ENCODE measurements at regions not wholly inside any gene's neighbourhood (a gene's known extent, or its start where the extent isn't known, plus 50 kb on each side); places are given as distances from the start of the nearest gene placed in this dataset.

- no peaks in the 10 kb centered on the region for H3K36me3 Mint-ChIP-seq
- peaks cover 21% of the 10 kb centered on the region for H3K4me1 Mint-ChIP-seq
- Histone ChIP-seq H3K9ac (ENCODE audit: insufficient read depth, low read length, poor library complexity, severe bottlenecking) (no peak overlapping the region), H3K27me3 (ENCODE audit: control insufficient read depth in 2 of 2, insufficient read depth in 2 of 2, low read length in 2 of 2) (no peaks in the 10 kb centered on the region), H3K9me3 (replicated peaks in 1 of 2; ENCODE audit: control insufficient read depth in 1 of 2, insufficient read depth in 1 of 2, low read length in 2 of 2) (no peaks in the 10 kb centered on the region), H3K4me2 (replicated peaks; ENCODE audit: extremely low read depth, low read length, poor library complexity, severe bottlenecking) (no peak overlapping the region), H3K79me2 (ENCODE audit: insufficient read depth, low read length) (no peaks in the 10 kb centered on the region), H3K4me3 (replicated peaks in 1 of 3; ENCODE audit: low read depth in 2 of 3, low read length in 3 of 3) (no peak overlapping the region), H3K27ac (ENCODE audit: low read depth in 1 of 2, low read length in 2 of 2) (no peak overlapping the region), H2AFZ (ENCODE audit: insufficient read depth, low read depth, low read length, poor library complexity, severe bottlenecking) (no peak overlapping the region), H4K20me1 (ENCODE audit: insufficient read depth, low read length) (no peaks in the 10 kb centered on the region), H3K4me1 (ENCODE audit: control insufficient read depth in 1 of 2, insufficient read depth in 2 of 2, low read length in 2 of 2) (peaks cover 10 to 12% of the 10 kb centered on the region in 2 donors), H3K36me3 (replicated peaks in 1 of 2; ENCODE audit: control insufficient read depth in 1 of 2, insufficient read depth in 2 of 2, low read length in 2 of 2) (no peaks in the 10 kb centered on the region)
- no peak overlapping the region for H3K4me3 Mint-ChIP-seq
- H3K27ac Mint-ChIP-seq, result no peak overlapping the region
- no CpG with 5 or more reads among the region's 1 CpG for WGBS (ENCODE audit: insufficient coverage)
- DNase-seq, result no peak
- TF ChIP-seq CTCF (IDR thresholded peaks at IDR 0.05), result no peak
- intact Hi-C loops (cut with micrococcal nuclease), result no loop called here
- H3K9me3 Mint-ChIP-seq, result peaks cover 0 to 6% (median 2%) of the 10 kb centered on the region in 7 donors
- no peaks in the 10 kb centered on the region for H3K27me3 Mint-ChIP-seq (ENCODE audit: low read depth in 3 of 3)
Observed at GRCh38 chr1:55636696-55637095, 421.5 kb upstream of the USP24 start.

- no peak for DNase-seq
- no peak overlapping the region for H2AFZ ChIP-seq (ENCODE audit: insufficient read depth, low read depth, low read length, poor library complexity, severe bottlenecking)
- no peaks in the 10 kb centered on the region for H3K79me2 ChIP-seq (ENCODE audit: insufficient read depth, low read length)
- no peak overlapping the region for H3K4me3 ChIP-seq (replicated peaks in 1 of 3; ENCODE audit: low read depth in 2 of 3, low read length in 3 of 3)
- H3K9ac ChIP-seq (ENCODE audit: insufficient read depth, low read length, poor library complexity, severe bottlenecking), result no peak overlapping the region
- no peaks in the 10 kb centered on the region for H4K20me1 ChIP-seq (ENCODE audit: insufficient read depth, low read length)
- intact Hi-C loops (cut with micrococcal nuclease), result no loop called here
- Mint-ChIP-seq H3K4me1 (peaks cover 12% of the 10 kb centered on the region), H3K27me3 (ENCODE audit: low read depth in 3 of 3) (no peaks in the 10 kb centered on the region), H3K36me3 (no peaks in the 10 kb centered on the region), H3K27ac (no peak overlapping the region), H3K4me3 (no peak overlapping the region), H3K9me3 (peaks cover 0 to 6% (median 2%) of the 10 kb centered on the region in 7 donors)
- TF ChIP-seq CTCF (IDR thresholded peaks at IDR 0.05), result no peak
- H3K27ac ChIP-seq (ENCODE audit: low read depth in 1 of 2, low read length in 2 of 2), result no peak overlapping the region
- no peaks in the 10 kb centered on the region for H3K9me3 ChIP-seq (replicated peaks in 1 of 2; ENCODE audit: control insufficient read depth in 1 of 2, insufficient read depth in 1 of 2, low read length in 2 of 2)
- WGBS (ENCODE audit: insufficient coverage), result no CpG with 5 or more reads among the region's 2 CpGs
- H3K36me3 ChIP-seq (replicated peaks in 1 of 2; ENCODE audit: control insufficient read depth in 1 of 2, insufficient read depth in 2 of 2, low read length in 2 of 2), result no peaks in the 10 kb centered on the region
- no peak overlapping the region for H3K4me2 ChIP-seq (replicated peaks; ENCODE audit: extremely low read depth, low read length, poor library complexity, severe bottlenecking)
- H3K27me3 ChIP-seq (ENCODE audit: control insufficient read depth in 2 of 2, insufficient read depth in 2 of 2, low read length in 2 of 2), result no peaks in the 10 kb centered on the region
- H3K4me1 ChIP-seq (ENCODE audit: control insufficient read depth in 1 of 2, insufficient read depth in 2 of 2, low read length in 2 of 2), result peaks cover 3 to 4% of the 10 kb centered on the region in 2 donors
Observed at GRCh38 chr1:55635856-55636255, 420.7 kb upstream of the USP24 start.

All from CD14-positive monocyte (primary cell).